Ascending aorta (tissue), 2 donors: ENCODE measurements at regions not wholly inside any gene's neighbourhood (a gene's known extent, or its start where the extent isn't known, plus 50 kb on each side); places are given as distances from the start of the nearest gene placed in this dataset.

Experiments
- DNase-seq, 2 donors: peaks; one replicate each; pipeline ENCODE4 v3.0.0-alpha.2; 2019; ENCODE audit warnings: low spot score in 2 of 2
- H3K27ac ChIP-seq, 2 donors: fragments of 200-600 bp; sonication (generic); one replicate each; pipeline ENCODE4 v1.5.1; 2016 to 2017; ENCODE audit warnings: mild to moderate bottlenecking in 1 of 2
- H3K27me3 ChIP-seq: fragments of 200-600 bp; sonication (generic); one replicate; pipeline ENCODE4 v1.5.1; 2017
- H3K36me3 ChIP-seq, 2 donors: fragments of 200-600 bp; sonication (generic); one replicate each; pipeline ENCODE4 v1.5.1; 2016
- H3K4me1 ChIP-seq, 2 donors: fragments of 200-600 bp; sonication (generic); one replicate each; pipeline ENCODE4 v1.5.1; 2016 to 2017; ENCODE audit warnings: mild to moderate bottlenecking in 1 of 2
- H3K4me3 ChIP-seq, 2 donors: fragments of 200-600 bp; sonication (generic); one replicate each; pipeline ENCODE4 v1.5.1; 2016 to 2017; ENCODE audit warnings: mild to moderate bottlenecking in 1 of 2
- H3K9me3 ChIP-seq, 2 donors: fragments of 200-600 bp; sonication (generic); one replicate each; pipeline ENCODE4 v1.5.1; 2016
- CTCF ChIP-seq, 3 experiments: fragments of 200-600 bp in 2 of 3; fragments of 450-650 bp in 1 of 3; sonication (generic) in 2 of 3; IDR thresholded peaks; one replicate each; pipeline ENCODE4 v1.5.1; 2016 to 2019; ENCODE audit warnings: antibody characterized with exemption in 3 of 3, mild to moderate bottlenecking in 1 of 3, moderate library complexity in 1 of 3
- intact Hi-C: fragments of 100-400 bp; cut with DNase I; formaldehyde crosslinking; loops from one replicate; pipeline ENCODE4 v1.15.1; 2023

GRCh38 chr1:192059407-192059806 lies 98.9 kb upstream of the RGS18 start:
- no peak overlapping the region for H3K4me3 ChIP-seq
- TF ChIP-seq CTCF (IDR thresholded peaks at IDR 0.05) = no peak
- H3K4me1 ChIP-seq = peaks cover 0 to 2% of the 10 kb centered on the region in 2 donors
- H3K36me3 ChIP-seq = no peaks in the 10 kb centered on the region
- H3K27me3 ChIP-seq = no peaks in the 10 kb centered on the region
- no peak for DNase-seq
- H3K27ac ChIP-seq = no peak overlapping the region
- H3K9me3 ChIP-seq = no peaks in the 10 kb centered on the region
- intact Hi-C loops = no loop called here

DNA sequence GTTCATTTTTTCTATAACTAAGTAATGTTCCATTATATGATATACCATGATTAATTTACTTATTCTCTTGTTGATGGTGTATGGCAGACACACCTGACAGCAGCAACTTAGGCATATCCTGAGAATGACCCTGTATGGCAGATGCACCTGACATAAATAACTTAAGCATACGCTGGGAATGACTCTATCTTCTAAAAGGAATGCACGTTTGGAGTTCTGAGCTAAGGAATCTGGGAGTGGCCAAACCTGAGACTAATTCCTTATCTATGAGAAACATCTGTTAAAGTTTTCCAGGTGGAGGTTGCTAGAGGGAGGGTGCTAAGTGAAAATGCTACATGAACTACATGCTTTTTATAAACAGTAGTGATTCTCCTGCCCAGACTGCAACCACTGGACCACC lies 96.7 kb upstream of the RGS18 start:
- no peak overlapping the region for H3K27ac ChIP-seq
- no peak for TF ChIP-seq CTCF (IDR thresholded peaks at IDR 0.05)
- intact Hi-C loops = no loop called here
- H3K4me1 ChIP-seq = peaks cover 0 to 2% of the 10 kb centered on the region in 2 donors
- DNase-seq = no peak
- H3K36me3 ChIP-seq = no peaks in the 10 kb centered on the region
- no peaks in the 10 kb centered on the region for H3K27me3 ChIP-seq
- H3K9me3 ChIP-seq = no peaks in the 10 kb centered on the region
- H3K4me3 ChIP-seq = no peak overlapping the region

GRCh38 chr1:192065087-192065486 lies 93.2 kb upstream of the RGS18 start:
- H3K27ac ChIP-seq = no peak overlapping the region
- H3K4me1 ChIP-seq = no peaks in the 10 kb centered on the region
- no peak for TF ChIP-seq CTCF (IDR thresholded peaks at IDR 0.05)
- DNase-seq = no peak
- no peaks in the 10 kb centered on the region for H3K27me3 ChIP-seq
- no peaks in the 10 kb centered on the region for H3K9me3 ChIP-seq
- no peaks in the 10 kb centered on the region for H3K36me3 ChIP-seq
- no peak overlapping the region for H3K4me3 ChIP-seq
- intact Hi-C loops = no loop called here

DNA sequence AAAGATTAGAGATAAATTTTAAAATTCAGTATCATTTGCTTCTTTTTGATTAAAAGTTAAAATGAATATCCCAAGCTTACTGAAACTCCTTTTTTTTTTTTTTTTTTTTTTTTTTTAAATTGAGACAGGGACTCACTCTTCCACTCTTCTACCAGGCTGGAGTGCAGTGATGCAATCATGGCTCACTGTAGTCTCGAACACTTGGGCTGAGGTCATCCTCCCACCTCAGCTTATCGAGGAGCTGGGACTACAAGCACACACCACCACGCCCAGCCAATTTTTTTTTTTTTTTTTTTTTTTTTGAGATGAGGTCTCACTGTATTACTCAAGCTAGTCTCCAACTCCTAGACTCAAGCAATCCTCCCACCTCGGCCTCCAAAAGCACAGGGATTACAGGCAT lies 92.1 kb upstream of the RGS18 start:
- Histone ChIP-seq H3K36me3 (no peaks in the 10 kb centered on the region), H3K4me3 (no peak overlapping the region), H3K9me3 (no peaks in the 10 kb centered on the region), H3K4me1 (no peaks in the 10 kb centered on the region), H3K27ac (no peak overlapping the region), H3K27me3 (no peaks in the 10 kb centered on the region)
- TF ChIP-seq CTCF (IDR thresholded peaks at IDR 0.05) = no peak
- intact Hi-C loops = no loop called here
- DNase-seq = no peak

- H3K27me3 ChIP-seq = no peaks in the 10 kb centered on the region
- intact Hi-C loops = no loop called here
- TF ChIP-seq CTCF (IDR thresholded peaks at IDR 0.05) = no peak
- H3K36me3 ChIP-seq = no peaks in the 10 kb centered on the region
- no peak overlapping the region for H3K4me3 ChIP-seq
- DNase-seq = no peak
- H3K4me1 ChIP-seq = no peaks in the 10 kb centered on the region
- no peaks in the 10 kb centered on the region for H3K9me3 ChIP-seq
- no peak overlapping the region for H3K27ac ChIP-seq
These were observed 90.9 kb upstream of the RGS18 start for GRCh38 chr1:192067360-192067759.

DNA sequence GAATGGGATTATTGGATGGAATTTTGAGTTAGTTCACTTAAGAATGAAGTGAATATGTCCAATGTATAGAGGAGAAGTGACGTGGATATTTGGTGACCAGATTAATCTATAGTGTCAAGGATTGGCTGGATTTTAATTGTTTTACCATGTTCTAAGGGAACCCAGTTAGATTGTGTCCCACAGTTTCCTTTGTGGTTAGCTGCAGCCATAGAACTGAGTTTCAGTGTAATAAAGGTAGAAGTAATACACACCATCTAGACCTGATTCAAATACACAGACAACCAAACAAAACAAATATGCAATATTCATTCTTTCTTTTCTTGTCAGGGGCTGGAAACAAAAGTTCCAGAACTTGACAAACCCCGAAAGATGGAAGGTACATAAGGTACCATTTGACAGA lies 88.0 kb upstream of the RGS18 start:
- H3K4me1 ChIP-seq = no peaks in the 10 kb centered on the region
- no peaks in the 10 kb centered on the region for H3K27me3 ChIP-seq
- no peak overlapping the region for H3K4me3 ChIP-seq
- no peak overlapping the region for H3K27ac ChIP-seq
- H3K36me3 ChIP-seq = no peaks in the 10 kb centered on the region
- no peaks in the 10 kb centered on the region for H3K9me3 ChIP-seq
- TF ChIP-seq CTCF (IDR thresholded peaks at IDR 0.05) = no peak
- no peak for DNase-seq
- intact Hi-C loops = no loop called here
